ENCODE measurements at regions not wholly inside any gene's neighbourhood (a gene's known extent, or its start where the extent isn't known, plus 50 kb on each side); places are given as distances from the start of the nearest gene placed in this dataset.

DNA sequence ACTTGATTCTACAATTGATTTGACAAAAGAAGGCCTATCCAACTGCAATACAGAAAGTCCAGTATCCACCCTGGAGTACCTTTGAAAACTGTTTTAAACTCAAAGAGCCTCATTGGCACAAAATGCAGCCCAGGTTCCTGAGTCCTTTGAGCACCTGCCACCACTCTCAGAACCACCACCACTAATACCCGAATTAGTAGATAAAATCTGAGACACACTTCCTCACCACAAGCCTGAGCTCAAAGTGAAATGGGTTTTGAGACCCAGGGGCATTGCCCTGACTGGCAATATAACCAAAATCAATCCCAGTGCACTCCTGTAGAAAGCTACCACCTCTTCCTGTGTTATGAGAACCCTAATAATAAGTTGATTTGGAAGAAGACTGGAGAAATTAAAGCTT lies 215.7 kb downstream of the CSNK2A3 start:
- TF ChIP-seq, protein P1, sequence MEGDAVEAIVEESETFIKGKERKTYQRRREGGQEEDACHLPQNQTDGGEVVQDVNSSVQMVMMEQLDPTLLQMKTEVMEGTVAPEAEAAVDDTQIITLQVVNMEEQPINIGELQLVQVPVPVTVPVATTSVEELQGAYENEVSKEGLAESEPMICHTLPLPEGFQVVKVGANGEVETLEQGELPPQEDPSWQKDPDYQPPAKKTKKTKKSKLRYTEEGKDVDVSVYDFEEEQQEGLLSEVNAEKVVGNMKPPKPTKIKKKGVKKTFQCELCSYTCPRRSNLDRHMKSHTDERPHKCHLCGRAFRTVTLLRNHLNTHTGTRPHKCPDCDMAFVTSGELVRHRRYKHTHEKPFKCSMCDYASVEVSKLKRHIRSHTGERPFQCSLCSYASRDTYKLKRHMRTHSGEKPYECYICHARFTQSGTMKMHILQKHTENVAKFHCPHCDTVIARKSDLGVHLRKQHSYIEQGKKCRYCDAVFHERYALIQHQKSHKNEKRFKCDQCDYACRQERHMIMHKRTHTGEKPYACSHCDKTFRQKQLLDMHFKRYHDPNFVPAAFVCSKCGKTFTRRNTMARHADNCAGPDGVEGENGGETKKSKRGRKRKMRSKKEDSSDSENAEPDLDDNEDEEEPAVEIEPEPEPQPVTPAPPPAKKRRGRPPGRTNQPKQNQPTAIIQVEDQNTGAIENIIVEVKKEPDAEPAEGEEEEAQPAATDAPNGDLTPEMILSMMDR (conservative IDR thresholded peaks at IDR 0.05; ENCODE audit: low read length): no peak
- no peak for TF ChIP-seq EZH2phosphoT487 (IDR thresholded peaks at IDR 0.05; ENCODE audit: borderline replicate concordance, low read depth, low read length)

All from OCI-LY7 (cell line).